ENCODE measurements at regions not wholly inside any gene's neighbourhood (a gene's known extent, or its start where the extent isn't known, plus 50 kb on each side); places are given as distances from the start of the nearest gene placed in this dataset.

DNA sequence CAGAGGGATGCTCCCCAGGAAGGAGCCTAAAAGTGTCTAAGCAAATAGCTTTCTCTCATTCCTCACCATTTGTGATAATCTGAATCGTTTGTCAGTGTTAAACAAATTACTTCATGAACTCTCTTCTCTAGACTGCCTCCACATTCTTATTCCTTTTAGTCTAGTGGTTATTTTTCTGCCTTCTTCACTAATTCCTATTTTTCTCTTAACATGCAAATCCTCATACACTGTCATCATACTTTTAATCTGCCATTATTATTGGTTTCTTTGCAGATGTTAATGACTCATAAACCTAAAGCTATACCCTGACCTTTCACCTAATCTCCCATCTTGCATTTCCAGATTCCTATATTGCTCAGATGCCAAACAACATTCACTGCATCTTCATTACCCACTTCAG, 428.9 kb downstream of the EFNA5 start (continued):
- TF ChIP-seq TEAD4 (IDR thresholded peaks at IDR 0.05; ENCODE audit: borderline replicate concordance, insufficient read depth) (no peak), PBX3 (IDR thresholded peaks at IDR 0.05) (no peak)

GRCh38 chr5:107235167-107235566, 435.6 kb downstream of the EFNA5 start:
- H3K27ac ChIP-seq (ENCODE audit: low read depth in 2 of 2, low read length in 1 of 2) = no peak overlapping the region
- no peaks in the 10 kb centered on the region for H3K79me2 ChIP-seq (ENCODE audit: insufficient read depth)
- TF ChIP-seq EZH2phosphoT487 (IDR thresholded peaks at IDR 0.05; ENCODE audit: borderline replicate concordance, low read depth) (no peak), PBX3 (IDR thresholded peaks at IDR 0.05) (no peak), JUND (IDR thresholded peaks at IDR 0.05) (no peak), RXRA (IDR thresholded peaks at IDR 0.05; ENCODE audit: borderline replicate concordance, low read depth) (no peak), EP300 (IDR thresholded peaks at IDR 0.05; ENCODE audit: borderline replicate concordance in 1 of 2, low read depth in 1 of 2, low read length in 1 of 2) (no peak), GATA2 (CRISPR knock-in tag; IDR thresholded peaks at IDR 0.05) (no peak), ELF1 (IDR thresholded peaks at IDR 0.05) (no peak), SIN3A (IDR thresholded peaks at IDR 0.05; ENCODE audit: borderline replicate concordance, low read depth, low read length) (no peak), FOSL2 (IDR thresholded peaks at IDR 0.05; ENCODE audit: borderline replicate concordance, low read depth) (no peak)
- TF ChIP-seq, protein P1, sequence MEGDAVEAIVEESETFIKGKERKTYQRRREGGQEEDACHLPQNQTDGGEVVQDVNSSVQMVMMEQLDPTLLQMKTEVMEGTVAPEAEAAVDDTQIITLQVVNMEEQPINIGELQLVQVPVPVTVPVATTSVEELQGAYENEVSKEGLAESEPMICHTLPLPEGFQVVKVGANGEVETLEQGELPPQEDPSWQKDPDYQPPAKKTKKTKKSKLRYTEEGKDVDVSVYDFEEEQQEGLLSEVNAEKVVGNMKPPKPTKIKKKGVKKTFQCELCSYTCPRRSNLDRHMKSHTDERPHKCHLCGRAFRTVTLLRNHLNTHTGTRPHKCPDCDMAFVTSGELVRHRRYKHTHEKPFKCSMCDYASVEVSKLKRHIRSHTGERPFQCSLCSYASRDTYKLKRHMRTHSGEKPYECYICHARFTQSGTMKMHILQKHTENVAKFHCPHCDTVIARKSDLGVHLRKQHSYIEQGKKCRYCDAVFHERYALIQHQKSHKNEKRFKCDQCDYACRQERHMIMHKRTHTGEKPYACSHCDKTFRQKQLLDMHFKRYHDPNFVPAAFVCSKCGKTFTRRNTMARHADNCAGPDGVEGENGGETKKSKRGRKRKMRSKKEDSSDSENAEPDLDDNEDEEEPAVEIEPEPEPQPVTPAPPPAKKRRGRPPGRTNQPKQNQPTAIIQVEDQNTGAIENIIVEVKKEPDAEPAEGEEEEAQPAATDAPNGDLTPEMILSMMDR (IDR thresholded peaks at IDR 0.05) = no peak
- TF ChIP-seq, protein P2, sequence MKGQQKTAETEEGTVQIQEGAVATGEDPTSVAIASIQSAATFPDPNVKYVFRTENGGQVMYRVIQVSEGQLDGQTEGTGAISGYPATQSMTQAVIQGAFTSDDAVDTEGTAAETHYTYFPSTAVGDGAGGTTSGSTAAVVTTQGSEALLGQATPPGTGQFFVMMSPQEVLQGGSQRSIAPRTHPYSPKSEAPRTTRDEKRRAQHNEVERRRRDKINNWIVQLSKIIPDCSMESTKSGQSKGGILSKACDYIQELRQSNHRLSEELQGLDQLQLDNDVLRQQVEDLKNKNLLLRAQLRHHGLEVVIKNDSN (IDR thresholded peaks at IDR 0.05; ENCODE audit: borderline replicate concordance, low read depth) = no peak
- H3K9ac ChIP-seq = no peak overlapping the region
- H3F3A ChIP-seq (replicated peaks; ENCODE audit: insufficient read depth) = no peaks in the 10 kb centered on the region
- POLR2A ChIA-PET = no interaction called here
- no peak overlapping the region for H2AFZ ChIP-seq (ENCODE audit: low read depth)
- H3K27me3 ChIP-seq (ENCODE audit: insufficient read depth) = no peaks in the 10 kb centered on the region
- DNase-seq = no peak
- H4K20me1 ChIP-seq (ENCODE audit: insufficient read depth) = no peaks in the 10 kb centered on the region
- no peak overlapping the region for H3K4me2 ChIP-seq
- H3K9me2 ChIP-seq = no peaks in the 10 kb centered on the region
- no peaks in the 10 kb centered on the region for H3K36me3 ChIP-seq (replicated peaks in 1 of 2; ENCODE audit: control insufficient read depth in 1 of 2, insufficient read depth in 2 of 2, low read length in 1 of 2)
- no peaks in the 10 kb centered on the region; a peak in 1 of 4 replicates for H3K4me1 ChIP-seq (ENCODE audit: control insufficient read depth in 1 of 2, insufficient read depth in 2 of 2, low read depth in 1 of 2, low read length in 1 of 2)
- no peaks in the 10 kb centered on the region for H3K9me3 ChIP-seq
- H3K4me3 ChIP-seq (ENCODE audit: low read depth in 2 of 2, low read length in 1 of 2) = no peak overlapping the region
- WGBS (ENCODE audit: low lambda C conversion rate) = 90% methylated on average over 6 of the region's 6 CpGs
- CTCF ChIA-PET = interaction anchor here (0.7 to 1.1 kb wide), 3 partner anchors 12 to 64 kb away, joined by 3 read pairs; no protein-coding TSS in a partner anchor
